ENCODE measurements at regions not wholly inside any gene's neighbourhood (a gene's known extent, or its start where the extent isn't known, plus 50 kb on each side); places are given as distances from the start of the nearest gene placed in this dataset.

GRCh38 chr4:83821493-83821892 lies 285.6 kb downstream of the GPAT3 start:
- Histone ChIP-seq H3K9me1 (replicated peaks; ENCODE audit: control insufficient read depth, extremely low read depth, insufficient read depth, low read length) (no peaks in the 10 kb centered on the region), H3K9ac (replicated peaks; ENCODE audit: extremely low read depth, insufficient read depth, low read length) (no peak overlapping the region), H4K20me1 (replicated peaks; ENCODE audit: control insufficient read depth, extremely low read depth, insufficient read depth, low read length) (no peaks in the 10 kb centered on the region), H3K36me3 (ENCODE audit: control insufficient read depth in 2 of 2, extremely low read depth in 1 of 2, insufficient read depth in 2 of 2, low read length in 2 of 2) (no peaks in the 10 kb centered on the region), H2AFZ (ENCODE audit: low read depth, low read length) (no peak overlapping the region), H3K4me3 (replicated peaks in 1 of 3; ENCODE audit: insufficient read depth in 1 of 3, low read depth in 1 of 3, low read length in 3 of 3) (no peak overlapping the region), H3K9me3 (replicated peaks; ENCODE audit: control insufficient read depth, insufficient read depth, low read length) (no peaks in the 10 kb centered on the region), H3K27ac (ENCODE audit: insufficient read depth, low read depth, low read length) (no peak overlapping the region), H3K4me2 (ENCODE audit: insufficient read depth, low read length) (no peak overlapping the region), H3K79me2 (ENCODE audit: control insufficient read depth, insufficient read depth, low read length) (no peaks in the 10 kb centered on the region), H3K27me3 (ENCODE audit: control insufficient read depth in 2 of 2, insufficient read depth in 2 of 2, low read length in 2 of 2) (no peaks in the 10 kb centered on the region), H3K4me1 (ENCODE audit: control insufficient read depth, extremely low read depth, insufficient read depth, low read length) (no peaks in the 10 kb centered on the region)
- intact Hi-C loops (cut with micrococcal nuclease) (no loop called here), dilution Hi-C loops (cut with MboI; ENCODE audit: extremely low pct_ligation_motif_present, low sequenced_read_pairs) (no loop called here)
- ChIA-PET CTCF (no interaction called here), POLR2A (no interaction called here)
- no peak for TF ChIP-seq JUN (IDR thresholded peaks at IDR 0.05; ENCODE audit: borderline replicate concordance, insufficient read depth, insufficient read length, low read depth)
- BruUV-seq (replicated peaks): no TSS peak
- DNase-seq (ENCODE audit: low read depth, low spot score) (no peak), FAIRE-seq (no peak)

DNA sequence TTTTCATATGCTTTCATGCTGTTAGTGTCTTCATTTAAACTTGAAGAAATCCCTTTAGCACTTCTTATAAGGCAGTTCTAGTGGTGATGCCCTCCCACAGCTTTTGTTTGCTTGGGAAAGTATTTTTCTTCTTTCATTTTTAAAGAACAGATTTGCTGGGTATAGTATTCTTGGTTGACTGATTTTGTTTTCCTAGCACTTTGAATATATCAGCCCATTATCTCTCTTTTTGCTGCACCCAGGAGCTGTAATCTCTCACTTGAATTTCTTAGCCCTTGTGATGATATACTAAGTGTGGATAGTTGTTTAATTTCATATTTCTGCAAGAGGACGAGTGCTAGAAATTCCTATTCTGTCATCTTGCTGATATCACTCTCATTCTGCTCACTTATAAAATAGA lies 283.7 kb downstream of the GPAT3 start:
- no peak overlapping the region for H3K9ac ChIP-seq (replicated peaks; ENCODE audit: extremely low read depth, insufficient read depth, low read length)
- intact Hi-C loops (cut with micrococcal nuclease): no loop called here
- no peaks in the 10 kb centered on the region for H3K27me3 ChIP-seq (ENCODE audit: control insufficient read depth in 2 of 2, insufficient read depth in 2 of 2, low read length in 2 of 2)
- no peaks in the 10 kb centered on the region for H3K36me3 ChIP-seq (ENCODE audit: control insufficient read depth in 2 of 2, extremely low read depth in 1 of 2, insufficient read depth in 2 of 2, low read length in 2 of 2)
- no peaks in the 10 kb centered on the region for H3K9me1 ChIP-seq (replicated peaks; ENCODE audit: control insufficient read depth, extremely low read depth, insufficient read depth, low read length)
- no peak overlapping the region for H3K4me2 ChIP-seq (ENCODE audit: insufficient read depth, low read length)
- H3K9me3 ChIP-seq (replicated peaks; ENCODE audit: control insufficient read depth, insufficient read depth, low read length): no peaks in the 10 kb centered on the region
- no peaks in the 10 kb centered on the region for H4K20me1 ChIP-seq (replicated peaks; ENCODE audit: control insufficient read depth, extremely low read depth, insufficient read depth, low read length)
- H3K4me1 ChIP-seq (ENCODE audit: control insufficient read depth, extremely low read depth, insufficient read depth, low read length): no peaks in the 10 kb centered on the region
- FAIRE-seq (no peak), DNase-seq (ENCODE audit: low read depth, low spot score) (no peak)
- H3K27ac ChIP-seq (ENCODE audit: insufficient read depth, low read depth, low read length): no peak overlapping the region
- TF ChIP-seq EZH2 (IDR thresholded peaks at IDR 0.05; ENCODE audit: borderline replicate concordance, low read depth, low read length, severe bottlenecking) (no peak), MYC (IDR thresholded peaks at IDR 0.05; ENCODE audit: low read depth, low read length) (no peak)
- no TSS peak for BruUV-seq (replicated peaks)
- ChIA-PET CTCF (no interaction called here), POLR2A (no interaction called here)
- dilution Hi-C loops (cut with MboI; ENCODE audit: extremely low pct_ligation_motif_present, low sequenced_read_pairs): no loop called here
- H3K4me3 ChIP-seq (replicated peaks in 1 of 3; ENCODE audit: insufficient read depth in 1 of 3, low read depth in 1 of 3, low read length in 3 of 3): no peak overlapping the region
- H2AFZ ChIP-seq (ENCODE audit: low read depth, low read length): no peak overlapping the region
- H3K79me2 ChIP-seq (ENCODE audit: control insufficient read depth, insufficient read depth, low read length): no peaks in the 10 kb centered on the region
